ENCODE measurements at regions not wholly inside any gene's neighbourhood (a gene's known extent, or its start where the extent isn't known, plus 50 kb on each side); places are given as distances from the start of the nearest gene placed in this dataset.

GRCh38 chr1:239558991-239559390 lies 172.6 kb downstream of the CHRM3 start:
- Mint-ChIP-seq H3K36me3 (peaks cover 2% of the 10 kb centered on the region), H3K27me3 (peaks cover 1% of the 10 kb centered on the region), H3K4me3 (no peak overlapping the region), H3K27ac (no peak overlapping the region), H3K4me1 (ENCODE audit: low read depth) (peaks cover 8% of the 10 kb centered on the region), H3K9me3 (ENCODE audit: low read depth) (no peaks in the 10 kb centered on the region)

- peaks cover 8% of the 10 kb centered on the region for H3K4me1 Mint-ChIP-seq (ENCODE audit: low read depth)
- H3K9me3 Mint-ChIP-seq (ENCODE audit: low read depth), result no peaks in the 10 kb centered on the region
- H3K27ac Mint-ChIP-seq, result no peak overlapping the region
- no peak overlapping the region for H3K4me3 Mint-ChIP-seq
- peaks cover 2% of the 10 kb centered on the region for H3K36me3 Mint-ChIP-seq
- H3K27me3 Mint-ChIP-seq, result peaks cover 1% of the 10 kb centered on the region
Observed at GRCh38 chr1:239560921-239561320, 174.6 kb downstream of the CHRM3 start.

GRCh38 chr1:239562095-239562494 lies 175.7 kb downstream of the CHRM3 start:
- H3K36me3 Mint-ChIP-seq, result peaks cover 2% of the 10 kb centered on the region
- H3K9me3 Mint-ChIP-seq (ENCODE audit: low read depth), result no peaks in the 10 kb centered on the region
- peaks cover 1% of the 10 kb centered on the region for H3K27me3 Mint-ChIP-seq
- H3K4me1 Mint-ChIP-seq (ENCODE audit: low read depth), result peaks cover 8% of the 10 kb centered on the region
- H3K4me3 Mint-ChIP-seq, result no peak overlapping the region
- no peak overlapping the region for H3K27ac Mint-ChIP-seq

- Mint-ChIP-seq H3K9me3 (ENCODE audit: low read depth) (no peaks in the 10 kb centered on the region), H3K27ac (no peak overlapping the region), H3K4me1 (ENCODE audit: low read depth) (peaks cover 7% of the 10 kb centered on the region), H3K36me3 (no peaks in the 10 kb centered on the region), H3K27me3 (peaks cover 1% of the 10 kb centered on the region), H3K4me3 (no peak overlapping the region)
Observed at GRCh38 chr1:239563681-239564080, 177.3 kb downstream of the CHRM3 start.

- Mint-ChIP-seq H3K9me3 (ENCODE audit: low read depth) (no peaks in the 10 kb centered on the region), H3K27ac (no peak overlapping the region), H3K4me3 (no peak overlapping the region), H3K4me1 (ENCODE audit: low read depth) (no peaks in the 10 kb centered on the region), H3K36me3 (no peaks in the 10 kb centered on the region), H3K27me3 (peaks cover 1% of the 10 kb centered on the region)
Observed at GRCh38 chr1:239566074-239566473, 179.7 kb downstream of the CHRM3 start.

- Mint-ChIP-seq H3K9me3 (ENCODE audit: low read depth) (no peaks in the 10 kb centered on the region), H3K27me3 (no peaks in the 10 kb centered on the region), H3K4me3 (no peak overlapping the region), H3K27ac (no peak overlapping the region), H3K4me1 (ENCODE audit: low read depth) (peaks cover 3% of the 10 kb centered on the region), H3K36me3 (no peaks in the 10 kb centered on the region)
Observed at GRCh38 chr1:239570878-239571277, 184.5 kb downstream of the CHRM3 start.

GRCh38 chr1:239572183-239572582 lies 185.8 kb downstream of the CHRM3 start:
- Mint-ChIP-seq H3K4me3 (no peak overlapping the region), H3K36me3 (no peaks in the 10 kb centered on the region), H3K9me3 (ENCODE audit: low read depth) (no peaks in the 10 kb centered on the region), H3K4me1 (ENCODE audit: low read depth) (peaks cover 3% of the 10 kb centered on the region), H3K27me3 (no peaks in the 10 kb centered on the region), H3K27ac (no peak overlapping the region)

- peaks cover 3% of the 10 kb centered on the region for H3K4me1 Mint-ChIP-seq (ENCODE audit: low read depth)
- no peak overlapping the region for H3K27ac Mint-ChIP-seq
- no peaks in the 10 kb centered on the region for H3K9me3 Mint-ChIP-seq (ENCODE audit: low read depth)
Observed at GRCh38 chr1:239574112-239574511, 187.7 kb downstream of the CHRM3 start.

GRCh38 chr1:239575113-239575512 lies 188.7 kb downstream of the CHRM3 start:
- no peak overlapping the region for H3K27ac Mint-ChIP-seq
- no peaks in the 10 kb centered on the region for H3K27me3 Mint-ChIP-seq
- H3K4me1 Mint-ChIP-seq (ENCODE audit: low read depth), result peaks cover 3% of the 10 kb centered on the region
- no peaks in the 10 kb centered on the region for H3K36me3 Mint-ChIP-seq
- H3K9me3 Mint-ChIP-seq (ENCODE audit: low read depth), result no peaks in the 10 kb centered on the region
- no peak overlapping the region for H3K4me3 Mint-ChIP-seq

More at GRCh38 chr1:239574112-239574511, 187.7 kb downstream of the CHRM3 start:
- no peak overlapping the region for H3K4me3 Mint-ChIP-seq
- H3K36me3 Mint-ChIP-seq, result no peaks in the 10 kb centered on the region
- H3K27me3 Mint-ChIP-seq, result no peaks in the 10 kb centered on the region

- no peak overlapping the region for H3K4me3 Mint-ChIP-seq
- H3K4me1 Mint-ChIP-seq (ENCODE audit: low read depth), result peaks cover 15% of the 10 kb centered on the region
- H3K27ac Mint-ChIP-seq, result no peak overlapping the region
- no peaks in the 10 kb centered on the region for H3K36me3 Mint-ChIP-seq
- no peaks in the 10 kb centered on the region for H3K9me3 Mint-ChIP-seq (ENCODE audit: low read depth)
- H3K27me3 Mint-ChIP-seq, result no peaks in the 10 kb centered on the region
Observed at GRCh38 chr1:239583536-239583935, 197.2 kb downstream of the CHRM3 start.

- no peaks in the 10 kb centered on the region for H3K9me3 Mint-ChIP-seq (ENCODE audit: low read depth)
- no peaks in the 10 kb centered on the region for H3K36me3 Mint-ChIP-seq
- no peak overlapping the region for H3K4me3 Mint-ChIP-seq
- H3K27me3 Mint-ChIP-seq, result no peaks in the 10 kb centered on the region
- H3K4me1 Mint-ChIP-seq (ENCODE audit: low read depth), result peaks cover 15% of the 10 kb centered on the region
- no peak overlapping the region for H3K27ac Mint-ChIP-seq
Observed at GRCh38 chr1:239586128-239586527, 199.8 kb downstream of the CHRM3 start.

GRCh38 chr1:239587066-239587465 lies 200.7 kb downstream of the CHRM3 start:
- no peaks in the 10 kb centered on the region for H3K27me3 Mint-ChIP-seq
- H3K27ac Mint-ChIP-seq, result peak overlapping the region; percentile 43
- no peak overlapping the region for H3K4me3 Mint-ChIP-seq
- H3K9me3 Mint-ChIP-seq (ENCODE audit: low read depth), result no peaks in the 10 kb centered on the region
- H3K36me3 Mint-ChIP-seq, result no peaks in the 10 kb centered on the region
- peaks cover 15% of the 10 kb centered on the region for H3K4me1 Mint-ChIP-seq (ENCODE audit: low read depth)

GRCh38 chr1:239587574-239588369 lies 201.4 kb downstream of the CHRM3 start:
- Mint-ChIP-seq H3K4me3 (no peak overlapping the region), H3K27ac (no peak overlapping the region), H3K4me1 (ENCODE audit: low read depth) (peaks cover 15% of the 10 kb centered on the region), H3K27me3 (no peaks in the 10 kb centered on the region), H3K9me3 (ENCODE audit: low read depth) (no peaks in the 10 kb centered on the region), H3K36me3 (no peaks in the 10 kb centered on the region)

- Mint-ChIP-seq H3K27me3 (no peaks in the 10 kb centered on the region), H3K36me3 (no peaks in the 10 kb centered on the region), H3K4me1 (ENCODE audit: low read depth) (peaks cover 10% of the 10 kb centered on the region), H3K4me3 (no peak overlapping the region), H3K9me3 (ENCODE audit: low read depth) (no peaks in the 10 kb centered on the region), H3K27ac (no peak overlapping the region)
Observed at GRCh38 chr1:239590556-239590955, 204.2 kb downstream of the CHRM3 start.

- no peak overlapping the region for H3K4me3 Mint-ChIP-seq
- H3K27me3 Mint-ChIP-seq, result no peaks in the 10 kb centered on the region
- no peak overlapping the region for H3K27ac Mint-ChIP-seq
- H3K36me3 Mint-ChIP-seq, result no peaks in the 10 kb centered on the region
- no peaks in the 10 kb centered on the region for H3K4me1 Mint-ChIP-seq (ENCODE audit: low read depth)
- H3K9me3 Mint-ChIP-seq (ENCODE audit: low read depth), result no peaks in the 10 kb centered on the region
Observed at GRCh38 chr1:239593527-239593926, 207.2 kb downstream of the CHRM3 start.

GRCh38 chr1:239600588-239600987 lies 214.2 kb downstream of the CHRM3 start:
- no peaks in the 10 kb centered on the region for H3K9me3 Mint-ChIP-seq (ENCODE audit: low read depth)
- no peaks in the 10 kb centered on the region for H3K4me1 Mint-ChIP-seq (ENCODE audit: low read depth)
- no peak overlapping the region for H3K27ac Mint-ChIP-seq
- H3K4me3 Mint-ChIP-seq, result no peak overlapping the region
- no peaks in the 10 kb centered on the region for H3K27me3 Mint-ChIP-seq
- H3K36me3 Mint-ChIP-seq, result no peaks in the 10 kb centered on the region
